AG04450 (cell line): ENCODE measurements at regions not wholly inside any gene's neighbourhood (a gene's known extent, or its start where the extent isn't known, plus 50 kb on each side); places are given as distances from the start of the nearest gene placed in this dataset.
"Not testable (repeated sequence)": the region's sequence is repeated elsewhere in the genome, so short reads cannot be mapped to it uniquely, and the experiment has no call there.

Source experiments
- CTCF ChIA-PET: fragments of 300-600, 350-600 bp; formaldehyde crosslinking; extraction: SDS; loops from one replicate; lab custom pipeline; 2022; ENCODE audit warnings: antibody characterized with exemption, inconsistent platforms; lab: Charles Lee
- POLR2A ChIA-PET: fragments of 350-600 bp; formaldehyde crosslinking; extraction: SDS; loops from one replicate; lab custom pipeline; 2021; ENCODE audit warnings: antibody characterized with exemption, inconsistent platforms; lab: Yijun Ruan, JAX
- DNase-seq: peaks from one replicate; pipeline ENCODE4 v3.0.0-alpha.2; 2011; ENCODE audit warnings: low read depth, low spot score
- H3K27ac ChIP-seq: one replicate; pipeline ENCODE4 v1.5.1; 2012; ENCODE audit warnings: low read depth, low read length, control low read depth
- H3K27me3 ChIP-seq: one replicate; pipeline ENCODE4 v1.6.0; 2012; ENCODE audit warnings: low read length; ENCODE audit not compliant: control insufficient read depth, insufficient read depth
- H3K4me3 ChIP-seq: 2 replicates; pipeline ENCODE4 v1.5.1; 2011; ENCODE audit warnings: mild to moderate bottlenecking, low read depth, low read length, control low read depth
- H3K9me3 ChIP-seq: 2 replicates; pipeline ENCODE4 v1.5.1; 2012; ENCODE audit warnings: low read length; ENCODE audit not compliant: control insufficient read depth, insufficient read depth
- TF ChIP-seq, protein P1 (sequence below): IDR thresholded peaks from 2 replicates; pipeline ENCODE4 v1.5.1; 2011; ENCODE audit warnings: low read depth, low read length, control low read depth, inconsistent platforms

DNA sequence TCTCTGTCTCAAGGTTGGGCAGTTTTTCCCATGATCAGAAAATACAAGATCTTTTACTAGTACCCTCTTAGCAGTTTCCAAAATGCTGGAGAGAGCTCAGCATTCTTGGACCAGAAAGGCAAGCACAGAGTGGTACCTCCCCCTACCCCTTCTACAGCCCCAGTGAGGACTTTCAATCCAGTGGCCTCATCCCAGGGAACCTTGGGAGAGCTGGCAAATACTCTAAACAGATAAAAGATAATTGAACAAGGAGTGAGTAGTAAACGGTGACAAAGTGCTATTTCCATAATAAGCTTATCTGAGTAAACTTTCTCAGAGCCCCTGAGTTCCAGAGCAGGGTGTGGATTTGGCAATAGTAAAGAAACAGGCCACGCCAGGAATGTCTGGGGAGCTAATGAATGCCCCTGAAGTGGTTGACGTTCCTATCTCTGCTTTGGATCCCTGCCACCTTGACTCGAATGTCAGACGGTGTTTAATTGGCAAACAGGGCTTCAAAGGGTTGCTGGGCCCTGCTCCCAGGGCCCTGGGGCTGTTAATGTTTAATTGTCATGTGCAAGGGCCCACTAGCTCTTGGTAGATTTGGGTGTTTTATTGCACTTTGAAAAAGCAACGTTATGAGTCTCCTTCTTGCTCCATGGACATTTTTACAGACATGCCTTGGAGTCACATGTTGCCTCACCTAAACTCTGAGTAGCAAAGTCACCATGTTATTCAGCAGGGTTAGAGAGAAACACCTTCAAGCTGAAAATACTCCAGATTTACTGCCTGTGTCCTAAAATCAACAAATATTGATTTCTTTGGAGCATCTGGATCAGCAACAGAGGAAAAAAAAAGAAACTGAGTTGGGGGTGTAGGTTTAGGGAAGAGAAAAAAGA lies 239.9 kb downstream of the CYRIA start:
- Histone ChIP-seq H3K27ac (no peak overlapping the region), H3K4me3 (no peak overlapping the region), H3K27me3 (no peaks in the 10 kb centered on the region), H3K9me3 (peaks cover 19% of the 10 kb centered on the region; the same call in 1 of the 2 replicates)
- DNase-seq, result no peak
- TF ChIP-seq, protein P1, sequence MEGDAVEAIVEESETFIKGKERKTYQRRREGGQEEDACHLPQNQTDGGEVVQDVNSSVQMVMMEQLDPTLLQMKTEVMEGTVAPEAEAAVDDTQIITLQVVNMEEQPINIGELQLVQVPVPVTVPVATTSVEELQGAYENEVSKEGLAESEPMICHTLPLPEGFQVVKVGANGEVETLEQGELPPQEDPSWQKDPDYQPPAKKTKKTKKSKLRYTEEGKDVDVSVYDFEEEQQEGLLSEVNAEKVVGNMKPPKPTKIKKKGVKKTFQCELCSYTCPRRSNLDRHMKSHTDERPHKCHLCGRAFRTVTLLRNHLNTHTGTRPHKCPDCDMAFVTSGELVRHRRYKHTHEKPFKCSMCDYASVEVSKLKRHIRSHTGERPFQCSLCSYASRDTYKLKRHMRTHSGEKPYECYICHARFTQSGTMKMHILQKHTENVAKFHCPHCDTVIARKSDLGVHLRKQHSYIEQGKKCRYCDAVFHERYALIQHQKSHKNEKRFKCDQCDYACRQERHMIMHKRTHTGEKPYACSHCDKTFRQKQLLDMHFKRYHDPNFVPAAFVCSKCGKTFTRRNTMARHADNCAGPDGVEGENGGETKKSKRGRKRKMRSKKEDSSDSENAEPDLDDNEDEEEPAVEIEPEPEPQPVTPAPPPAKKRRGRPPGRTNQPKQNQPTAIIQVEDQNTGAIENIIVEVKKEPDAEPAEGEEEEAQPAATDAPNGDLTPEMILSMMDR, result no peak
- ChIA-PET POLR2A (no interaction called here), CTCF (no interaction called here)

DNA sequence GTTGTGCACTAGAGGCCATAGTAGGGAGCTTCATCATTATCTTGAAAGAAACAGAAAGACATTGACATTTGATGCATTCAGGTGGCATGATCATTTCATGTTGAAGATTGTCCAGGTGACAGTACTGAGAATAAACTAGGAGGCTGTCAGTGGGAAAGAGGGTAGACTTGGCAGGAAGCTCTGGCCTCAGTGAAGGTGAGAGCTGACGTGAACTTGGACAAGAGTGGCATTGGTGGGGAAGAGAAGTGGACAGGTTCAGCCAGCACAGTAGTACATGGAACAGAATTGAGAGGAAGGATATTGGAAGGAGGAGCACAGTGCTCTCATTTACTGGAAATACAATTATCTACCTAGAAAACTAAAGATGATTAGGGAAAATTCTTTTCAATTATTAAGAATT lies 245.2 kb downstream of the CYRIA start:
- Histone ChIP-seq H3K4me3 (no peak overlapping the region), H3K27me3 (no peaks in the 10 kb centered on the region), H3K9me3 (peaks cover 22% of the 10 kb centered on the region), H3K27ac (no peak overlapping the region)
- ChIA-PET POLR2A (no interaction called here), CTCF (no interaction called here)
- TF ChIP-seq, protein P1, result no peak
- DNase-seq, result no peak

DNA sequence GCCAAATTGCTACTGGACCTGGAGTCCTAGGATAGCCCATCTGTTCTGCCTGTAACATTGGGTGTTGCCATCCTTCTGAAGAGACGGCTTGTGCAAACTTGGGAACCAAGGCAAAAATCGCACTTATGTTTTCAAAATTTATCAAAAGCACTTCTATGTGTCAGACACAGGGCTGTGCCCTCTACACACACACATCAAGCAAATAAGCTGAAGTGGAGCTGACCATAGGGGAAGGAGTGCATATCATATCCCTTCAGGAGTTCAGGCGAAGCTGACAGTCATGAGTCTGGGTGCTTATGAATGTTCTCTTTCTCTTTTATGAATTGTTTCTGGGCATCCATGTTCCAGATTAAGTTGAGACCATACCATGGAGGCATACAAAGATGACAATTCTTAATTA lies 247.9 kb downstream of the CYRIA start:
- Histone ChIP-seq H3K27ac (no peak overlapping the region), H3K4me3 (no peak overlapping the region), H3K9me3 (peaks cover 25% of the 10 kb centered on the region), H3K27me3 (no peaks in the 10 kb centered on the region)
- ChIA-PET POLR2A (no interaction called here), CTCF (no interaction called here)
- no peak for DNase-seq
- TF ChIP-seq, protein P1, result no peak

DNA sequence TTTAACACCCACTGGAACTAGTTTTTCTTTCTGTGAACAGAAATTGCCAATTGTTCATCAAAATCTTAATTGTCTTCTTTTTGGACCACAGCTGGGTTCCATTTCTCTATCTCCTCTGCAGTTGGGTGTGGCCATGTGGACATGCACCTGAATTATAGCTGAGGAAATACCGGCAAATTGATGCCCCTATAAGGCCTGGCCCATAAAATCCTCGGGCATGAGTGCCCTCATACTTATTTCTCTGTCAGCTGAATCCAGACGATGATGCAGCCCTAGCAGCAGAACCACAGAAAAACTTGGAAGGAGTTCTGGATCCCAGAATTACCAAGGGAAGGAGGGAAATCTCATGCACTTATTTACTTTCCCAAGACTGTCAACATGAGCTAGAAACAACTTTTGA lies 249.0 kb downstream of the CYRIA start:
- Histone ChIP-seq H3K4me3 (no peak overlapping the region), H3K9me3 (peaks cover 25% of the 10 kb centered on the region), H3K27me3 (no peaks in the 10 kb centered on the region), H3K27ac (no peak overlapping the region)
- TF ChIP-seq, protein P1, result no peak
- CTCF ChIA-PET, result no interaction called here
- DNase-seq, result no peak
- POLR2A ChIA-PET, result no interaction called here

DNA sequence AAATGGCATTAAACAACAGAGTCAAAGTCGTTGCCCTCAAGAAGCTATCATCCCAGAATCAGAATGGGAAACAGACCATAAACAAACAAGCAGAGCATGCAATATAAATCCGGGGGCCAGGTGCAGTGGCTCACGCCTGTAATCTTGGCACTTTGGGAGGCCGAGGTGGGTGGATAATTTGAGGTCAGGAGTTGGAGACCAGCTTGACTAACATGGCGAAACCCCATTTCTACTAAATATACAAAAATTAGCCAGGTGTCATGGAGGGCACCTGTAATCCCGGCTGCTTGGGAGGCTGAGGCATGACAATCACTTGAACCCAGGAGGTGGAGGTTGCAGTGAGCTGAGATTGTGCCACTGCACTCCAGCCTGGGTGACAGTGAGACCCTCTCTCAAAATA lies 249.8 kb downstream of the CYRIA start:
- H3K27ac ChIP-seq, H3K4me3 ChIP-seq, CTCF ChIA-PET, DNase-seq, POLR2A ChIA-PET, H3K27me3 ChIP-seq: not testable (repeated sequence)
- peaks cover 25% of the 10 kb centered on the region for H3K9me3 ChIP-seq
